HG03457 (cell line): ENCODE measurements at regions not wholly inside any gene's neighbourhood (a gene's known extent, or its start where the extent isn't known, plus 50 kb on each side); places are given as distances from the start of the nearest gene placed in this dataset.
"Not testable (repeated sequence)": the region's sequence is repeated elsewhere in the genome, so short reads cannot be mapped to it uniquely, and the experiment has no call there.

Experiments used
- ATAC-seq: cut with Tn5 transposase; IDR thresholded peaks from one replicate; pipeline ENCODE4 v1.9.1; 2021; ENCODE audit warnings: moderate number of reproducible peaks; ENCODE audit not compliant: unreplicated experiment

DNA sequence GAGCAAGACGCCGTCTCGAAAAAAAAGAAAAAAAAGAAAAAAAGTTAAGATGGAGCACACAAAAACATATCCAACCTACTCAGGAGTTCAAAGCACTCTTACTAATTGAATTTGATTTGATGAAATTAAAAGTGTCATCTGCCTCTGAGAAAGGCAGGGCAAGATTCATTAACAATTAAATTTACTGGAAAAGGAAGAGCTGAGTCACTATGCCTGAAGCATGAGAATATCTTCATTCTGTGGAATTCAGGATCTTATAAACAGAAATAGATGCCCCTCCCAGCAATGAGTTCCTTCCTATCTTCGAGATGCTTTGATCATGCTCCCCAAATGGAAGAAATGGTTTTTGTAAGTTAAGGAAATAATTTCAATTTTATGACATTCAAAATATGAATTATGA lies 61.0 kb upstream of the ST3GAL6 start:
- ATAC-seq = no peak

DNA sequence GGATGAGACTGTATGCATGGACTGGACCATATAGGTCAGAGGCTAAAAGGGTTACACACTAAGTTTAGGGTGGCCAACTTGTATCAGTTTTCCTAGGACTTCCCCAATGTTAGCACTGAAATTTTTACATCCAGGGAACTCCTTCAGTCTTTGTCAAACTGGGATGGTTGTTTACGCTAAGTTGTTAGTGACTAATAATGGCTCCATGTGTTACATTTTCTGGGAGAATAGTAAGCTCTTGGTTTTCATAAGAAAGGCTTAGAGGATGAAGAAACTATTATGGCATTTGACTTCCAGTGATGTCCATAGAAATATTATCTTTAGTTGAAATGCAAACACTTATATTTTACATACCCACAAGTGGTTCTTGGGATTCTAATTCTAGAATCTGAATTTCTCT lies 57.9 kb upstream of the ST3GAL6 start:
- no peak for ATAC-seq

DNA sequence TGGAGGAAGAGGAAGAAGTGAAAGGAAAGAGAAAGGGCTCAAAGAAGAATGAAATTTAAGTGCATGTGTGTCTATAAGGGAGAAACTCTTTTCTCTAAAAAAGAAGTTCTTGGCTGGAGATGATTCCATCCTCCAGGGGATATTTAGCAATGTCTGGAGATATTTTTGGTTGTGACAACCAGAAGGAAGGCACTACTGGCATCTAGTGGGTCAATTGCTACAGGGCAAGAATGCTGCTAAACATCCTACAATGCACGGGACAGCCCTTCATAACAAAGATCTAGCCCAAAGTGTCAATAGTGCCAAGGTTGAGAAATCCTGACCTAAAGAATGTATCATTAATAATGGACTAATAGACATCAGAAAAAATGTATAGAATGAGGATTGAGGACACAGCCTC lies 57.4 kb upstream of the ST3GAL6 start:
- no peak for ATAC-seq

DNA sequence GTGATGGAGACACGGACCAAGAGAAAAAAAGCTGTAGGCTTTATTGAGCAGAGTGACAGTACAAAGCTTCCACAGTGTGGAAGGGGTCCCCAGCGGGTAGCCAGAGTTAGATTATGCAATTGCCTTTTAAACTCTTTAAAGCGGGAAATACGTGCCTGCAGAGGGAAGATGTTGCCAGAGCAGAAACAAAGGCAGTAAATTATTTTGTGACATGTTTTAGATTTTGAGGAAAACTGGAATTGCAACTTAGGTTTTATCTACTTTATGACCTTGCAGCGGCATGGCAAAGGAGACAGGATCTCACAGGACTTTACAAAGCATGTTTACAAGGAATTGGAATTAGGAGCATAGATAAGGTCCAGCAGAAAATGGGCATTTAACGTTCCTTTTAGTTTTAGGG lies 54.5 kb upstream of the ST3GAL6 start:
- ATAC-seq = not testable (repeated sequence)

DNA sequence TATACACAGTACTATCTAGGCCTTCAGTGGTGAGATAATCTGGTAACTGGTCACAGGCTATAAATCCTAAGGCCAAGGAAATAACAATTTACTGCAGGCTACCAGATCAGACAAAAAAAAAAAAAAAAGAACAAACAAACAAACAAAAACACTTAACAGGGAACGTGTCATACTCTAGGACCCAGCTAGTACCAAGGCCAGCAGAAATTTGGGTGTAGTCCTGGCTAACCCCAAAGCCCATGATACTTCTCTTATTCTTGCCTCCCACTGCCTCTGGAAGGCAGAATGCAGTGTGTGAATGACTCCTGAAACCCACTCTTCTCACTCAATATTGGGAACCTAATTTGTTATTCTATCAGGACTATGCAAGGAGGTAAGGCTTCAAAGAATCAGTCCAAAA lies 53.7 kb upstream of the ST3GAL6 start:
- no peak for ATAC-seq

DNA sequence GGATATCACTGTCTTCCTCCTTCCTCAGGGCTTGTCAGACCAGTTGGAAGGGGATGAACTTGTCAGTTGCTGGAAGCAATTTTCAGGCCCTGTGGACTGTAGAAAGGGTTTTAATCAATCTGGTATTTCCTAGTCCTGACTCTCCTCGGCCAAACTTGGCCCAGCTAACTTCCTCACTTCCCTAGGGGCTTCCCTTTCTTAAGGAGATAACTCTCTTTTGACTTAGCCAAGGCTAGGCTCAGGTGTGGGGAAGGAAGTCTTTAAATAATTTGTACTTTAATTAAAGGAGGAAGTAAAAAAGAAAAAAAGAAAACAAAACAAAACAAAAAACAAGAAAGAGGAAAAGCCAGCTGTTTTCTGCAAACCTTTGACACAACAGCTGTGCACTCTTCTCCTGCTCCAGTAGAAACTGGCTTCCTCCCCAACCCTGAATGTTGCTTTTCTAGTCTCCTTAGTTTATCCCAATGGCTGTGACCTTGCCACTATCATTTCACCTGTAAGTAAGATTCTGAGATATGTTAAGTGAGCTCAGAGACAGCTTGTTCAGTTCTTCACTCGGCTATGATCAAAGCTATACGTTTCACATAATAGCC lies 53.0 kb upstream of the ST3GAL6 start:
- ATAC-seq = no peak

DNA sequence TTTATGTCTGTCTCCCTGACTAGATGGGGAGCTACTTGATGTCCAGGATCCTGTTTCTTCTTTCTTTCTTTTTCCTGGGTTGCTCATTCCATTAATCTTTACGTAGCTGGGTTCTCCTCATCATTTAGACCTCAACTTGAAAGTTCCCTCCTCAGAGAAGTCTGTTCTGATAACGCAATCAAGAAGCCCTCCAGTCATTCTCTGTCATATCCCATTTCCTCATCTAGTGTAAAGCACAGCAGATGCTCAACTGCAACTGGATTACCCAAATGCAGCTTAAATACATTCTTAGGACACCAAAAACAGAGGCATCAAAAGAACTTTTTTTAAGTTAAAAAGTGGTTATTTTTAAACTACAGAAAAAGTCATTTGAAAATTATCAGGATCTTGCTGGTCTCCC lies 51.7 kb upstream of the ST3GAL6 start:
- no peak for ATAC-seq

DNA sequence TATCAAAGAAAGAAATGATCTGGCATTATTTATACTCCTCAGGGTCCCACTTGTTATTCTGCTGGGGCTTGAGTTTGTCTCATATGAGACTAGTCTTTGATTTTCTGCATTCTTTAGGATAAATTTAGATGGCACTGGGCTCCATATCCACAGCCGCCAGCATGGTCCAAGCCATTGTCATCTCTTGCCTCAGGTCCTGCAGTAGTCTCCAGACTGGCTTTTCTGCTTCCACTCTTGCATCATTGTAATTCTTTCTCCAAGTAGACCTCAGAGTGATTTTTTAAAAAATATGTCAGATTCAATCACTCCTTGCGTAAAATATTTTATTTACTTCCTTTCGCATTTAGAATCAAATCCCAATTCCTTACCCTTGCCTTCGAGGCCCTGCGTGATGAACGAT lies 50.4 kb upstream of the ST3GAL6 start:
- ATAC-seq = no peak

DNA sequence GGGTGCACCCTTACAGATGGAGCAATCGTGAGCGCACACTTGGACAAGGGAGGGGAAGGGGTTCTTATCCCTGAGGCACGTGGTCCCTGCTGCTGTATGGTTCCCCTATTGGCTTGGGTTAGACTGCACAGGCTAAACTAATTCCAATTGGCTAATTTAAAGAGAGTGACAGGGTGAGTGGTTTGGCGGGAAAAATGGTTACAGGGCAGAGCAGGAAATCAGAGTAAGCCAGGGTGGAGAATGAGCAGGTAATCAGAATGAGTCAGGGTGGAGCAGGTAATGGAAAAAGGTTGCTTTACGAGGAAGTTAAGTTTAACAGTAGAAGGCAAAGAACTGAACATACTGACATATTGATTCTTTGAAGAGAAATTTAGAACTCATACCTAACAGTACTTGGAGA lies 49.8 kb upstream of the ST3GAL6 start:
- ATAC-seq = not testable (repeated sequence)
